K562 (cell line): ENCODE measurements at regions not wholly inside any gene's neighbourhood (a gene's known extent, or its start where the extent isn't known, plus 50 kb on each side); places are given as distances from the start of the nearest gene placed in this dataset.
"Not testable (repeated sequence)": the region's sequence is repeated elsewhere in the genome, so short reads cannot be mapped to it uniquely, and the experiment has no call there.

Source experiments
- ATF3 ChIP-seq, 2 experiments: fragments of 450-650 bp in 1 of 2; sonication (generic) in 1 of 2; formaldehyde crosslinking in 1 of 2; IDR thresholded peaks in 1 of 2; conservative IDR thresholded peaks in 1 of 2; 2 replicates each; pipeline versions ENCODE4 v1.6.1 to v1.8.1; 2016 to 2023; ENCODE audit warnings: mild to moderate bottlenecking in 2 of 2, moderate library complexity in 2 of 2, inconsistent platforms in 1 of 2, missing genetic modification reagents in 1 of 2
- CCNT2 ChIP-seq: IDR thresholded peaks from 2 replicates; pipeline ENCODE4 v1.6.1; 2011; ENCODE audit warnings: borderline replicate concordance, low read depth, mild to moderate bottlenecking, moderate library complexity, mixed read lengths, low read length; ENCODE audit not compliant: insufficient read length; ENCODE audit errors: extremely low read depth
- CTCF ChIP-seq, 3 experiments: IDR thresholded peaks in 2 of 3; conservative IDR thresholded peaks in 1 of 3; 2 replicates each; pipeline ENCODE4 v1.5.1; 2011 to 2012; ENCODE audit warnings: low read length in 3 of 3, mild to moderate bottlenecking in 3 of 3, control low read depth in 2 of 3, improper control_type of control experiment in 1 of 3, inconsistent platforms in 1 of 3, low read depth in 1 of 3, mixed read lengths in 1 of 3, moderate library complexity in 1 of 3; ENCODE audit not compliant: insufficient read depth in 2 of 3
- TAF1 ChIP-seq: IDR thresholded peaks from 2 replicates; pipeline ENCODE4 v1.6.1; 2011; ENCODE audit warnings: mild to moderate bottlenecking, low read length, moderate library complexity; ENCODE audit not compliant: insufficient read depth, control insufficient read depth, severe bottlenecking; ENCODE audit errors: extremely low read depth
- ZKSCAN3 ChIP-seq: fragments of 250-450 bp; sonication (Bioruptor Pico); IDR thresholded peaks from 2 replicates; pipeline ENCODE4 v1.4.0; 2020

GRCh38 chr22:10730706-10731105, 4797.3 kb upstream of the OR11H1 start:
- TF ChIP-seq ATF3 (IDR thresholded peaks at IDR 0.05); ATF3 (CRISPR knock-in tag; conservative IDR thresholded peaks at IDR 0.05); CCNT2; ZKSCAN3; TAF1; CTCF (IDR thresholded peaks at IDR 0.05 in 2 of 3, conservative IDR thresholded peaks at IDR 0.05 in 1 of 3; ENCODE audit: insufficient read depth in 2 of 3, low read depth in 1 of 3, low read length in 3 of 3): not testable (repeated sequence)
